ENCODE measurements at regions not wholly inside any gene's neighbourhood (a gene's known extent, or its start where the extent isn't known, plus 50 kb on each side); places are given as distances from the start of the nearest gene placed in this dataset.

GRCh38 chr2:107278672-107279071 is 392.7 kb upstream of the ST6GAL2 start:
- no peaks in the 10 kb centered on the region for H3F3A ChIP-seq (ENCODE audit: insufficient read depth, low read length, poor library complexity, severe bottlenecking)
- no peaks in the 10 kb centered on the region for H3K9me3 ChIP-seq (ENCODE audit: low read length)
- H3K4me2 ChIP-seq (ENCODE audit: low read length): no peak overlapping the region
- no peak overlapping the region for H3K9ac ChIP-seq (ENCODE audit: low read length)
- no peak for TF ChIP-seq POLR2AphosphoS5 (IDR thresholded peaks at IDR 0.05)
- TF ChIP-seq CTCF (IDR thresholded peaks at IDR 0.05; ENCODE audit: poor library complexity, severe bottlenecking): no peak
- TF ChIP-seq MXI1 (conservative IDR thresholded peaks at IDR 0.05; ENCODE audit: poor library complexity, severe bottlenecking): no peak
- no peak for TF ChIP-seq EZH2 (IDR thresholded peaks at IDR 0.05; ENCODE audit: borderline replicate concordance, insufficient read depth, low read length, poor library complexity, severe bottlenecking)
- TF ChIP-seq REST (IDR thresholded peaks at IDR 0.05; ENCODE audit: borderline replicate concordance): no peak
- TF ChIP-seq TAF1 (IDR thresholded peaks at IDR 0.05; ENCODE audit: low read depth): no peak
- no peak for TF ChIP-seq EP300 (conservative IDR thresholded peaks at IDR 0.05; ENCODE audit: poor library complexity, severe bottlenecking)
- TF ChIP-seq RAD21 (conservative IDR thresholded peaks at IDR 0.05): no peak
- TF ChIP-seq SMC3 (conservative IDR thresholded peaks at IDR 0.05; ENCODE audit: poor library complexity): no peak
- no peaks in the 10 kb centered on the region for H3K36me3 ChIP-seq (ENCODE audit: insufficient read depth, low read length)
- no peaks in the 10 kb centered on the region for H3K9me2 ChIP-seq (ENCODE audit: insufficient read depth, low read length)
- no peaks in the 10 kb centered on the region for H3K27me3 ChIP-seq (ENCODE audit: insufficient read depth, low read depth, low read length)
- H2AFZ ChIP-seq (ENCODE audit: low read depth, low read length): no peak overlapping the region
- H3K4me3 ChIP-seq (ENCODE audit: low read length): no peak overlapping the region
- no peaks in the 10 kb centered on the region for H3K79me2 ChIP-seq (replicated peaks; ENCODE audit: insufficient read depth, low read length)
- H4K20me1 ChIP-seq (ENCODE audit: insufficient read depth): no peaks in the 10 kb centered on the region
- no peak overlapping the region for H3K27ac ChIP-seq (ENCODE audit: low read length)

GRCh38 chr2:107281637-107282036 is 395.7 kb upstream of the ST6GAL2 start:
- Histone ChIP-seq H3K4me2 (ENCODE audit: low read length) (no peak overlapping the region), H3K9me3 (ENCODE audit: low read length) (no peaks in the 10 kb centered on the region), H3K4me3 (ENCODE audit: low read length) (no peak overlapping the region), H2AFZ (ENCODE audit: low read depth, low read length) (no peak overlapping the region), H3K9me2 (ENCODE audit: insufficient read depth, low read length) (no peaks in the 10 kb centered on the region), H4K20me1 (ENCODE audit: insufficient read depth) (no peaks in the 10 kb centered on the region), H3K27me3 (ENCODE audit: insufficient read depth, low read depth, low read length) (no peaks in the 10 kb centered on the region), H3K9ac (ENCODE audit: low read length) (no peak overlapping the region), H3K27ac (ENCODE audit: low read length) (no peak overlapping the region), H3K79me2 (replicated peaks; ENCODE audit: insufficient read depth, low read length) (no peaks in the 10 kb centered on the region), H3K36me3 (ENCODE audit: insufficient read depth, low read length) (no peaks in the 10 kb centered on the region), H3F3A (ENCODE audit: insufficient read depth, low read length, poor library complexity, severe bottlenecking) (no peaks in the 10 kb centered on the region)
- TF ChIP-seq TAF1 (IDR thresholded peaks at IDR 0.05; ENCODE audit: low read depth) (no peak), SMC3 (conservative IDR thresholded peaks at IDR 0.05; ENCODE audit: poor library complexity) (no peak), EZH2 (IDR thresholded peaks at IDR 0.05; ENCODE audit: borderline replicate concordance, insufficient read depth, low read length, poor library complexity, severe bottlenecking) (no peak), MXI1 (conservative IDR thresholded peaks at IDR 0.05; ENCODE audit: poor library complexity, severe bottlenecking) (no peak), REST (IDR thresholded peaks at IDR 0.05; ENCODE audit: borderline replicate concordance) (no peak), RAD21 (conservative IDR thresholded peaks at IDR 0.05) (no peak), EP300 (conservative IDR thresholded peaks at IDR 0.05; ENCODE audit: poor library complexity, severe bottlenecking) (no peak), CTCF (IDR thresholded peaks at IDR 0.05; ENCODE audit: poor library complexity, severe bottlenecking) (no peak), POLR2AphosphoS5 (IDR thresholded peaks at IDR 0.05) (no peak)
